ENCODE measurements at regions not wholly inside any gene's neighbourhood (a gene's known extent, or its start where the extent isn't known, plus 50 kb on each side); places are given as distances from the start of the nearest gene placed in this dataset.

DNA sequence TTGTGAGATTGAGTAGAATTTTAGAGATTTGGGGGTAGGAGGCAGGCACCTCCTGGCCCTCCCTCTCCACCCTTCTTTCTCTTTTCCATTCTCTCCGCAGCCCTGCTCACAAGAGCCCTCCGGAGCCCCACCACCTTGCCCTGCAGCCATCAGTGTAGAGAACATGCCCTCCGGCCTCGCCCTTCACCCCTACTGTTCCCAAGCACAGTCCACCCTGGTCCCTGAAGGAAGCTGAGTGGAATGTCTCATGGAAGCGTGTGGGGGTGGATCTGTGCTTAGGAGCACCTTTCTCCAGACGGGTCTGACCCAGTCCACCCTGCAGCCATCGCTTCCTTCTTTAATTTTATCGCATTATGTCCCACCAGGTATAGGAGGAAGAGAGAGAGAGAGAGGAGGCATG, 267.1 kb downstream of the NSG2 start:
- DNase-seq: no peak

DNA sequence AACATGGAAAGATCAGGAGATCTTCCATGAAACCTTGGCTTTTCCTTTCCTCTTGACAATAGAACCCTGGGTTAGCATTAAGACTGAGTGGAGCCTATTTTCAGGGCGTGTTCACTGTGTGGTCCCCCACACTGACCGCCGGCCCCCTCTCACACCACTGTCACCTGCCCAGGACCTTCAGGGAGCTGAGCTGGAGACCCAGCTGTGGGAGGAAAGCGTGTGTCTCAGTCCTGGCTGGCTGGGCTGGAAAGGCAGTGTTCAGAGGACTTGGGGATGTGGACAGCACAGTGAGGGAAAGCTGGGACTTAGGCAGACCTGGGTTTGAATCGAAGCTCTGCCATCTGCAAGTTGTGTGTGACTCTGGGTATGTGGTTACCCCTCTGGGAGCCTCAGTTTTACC, 268.1 kb downstream of the NSG2 start:
- no peak for DNase-seq

DNA sequence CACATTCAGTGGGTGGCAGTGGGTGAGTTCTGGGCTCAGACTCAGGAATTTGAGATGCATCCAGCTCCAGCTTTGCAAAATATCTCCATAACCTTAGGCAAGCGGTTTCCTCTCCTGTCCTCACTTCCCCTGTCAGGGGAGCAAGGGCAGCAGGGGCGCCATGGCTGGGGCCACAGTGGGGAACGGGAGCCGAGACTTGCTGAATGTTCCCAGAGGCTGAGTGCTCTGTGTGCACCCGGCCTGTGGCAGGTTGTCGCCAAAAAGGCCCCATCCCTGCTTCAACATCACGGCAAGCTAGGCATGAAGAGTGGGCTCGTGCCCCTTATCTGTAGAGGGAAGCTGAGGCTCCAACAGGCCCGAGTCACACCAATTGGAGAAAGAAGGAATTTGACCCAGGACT, 268.8 kb downstream of the NSG2 start:
- no peak for DNase-seq

DNA sequence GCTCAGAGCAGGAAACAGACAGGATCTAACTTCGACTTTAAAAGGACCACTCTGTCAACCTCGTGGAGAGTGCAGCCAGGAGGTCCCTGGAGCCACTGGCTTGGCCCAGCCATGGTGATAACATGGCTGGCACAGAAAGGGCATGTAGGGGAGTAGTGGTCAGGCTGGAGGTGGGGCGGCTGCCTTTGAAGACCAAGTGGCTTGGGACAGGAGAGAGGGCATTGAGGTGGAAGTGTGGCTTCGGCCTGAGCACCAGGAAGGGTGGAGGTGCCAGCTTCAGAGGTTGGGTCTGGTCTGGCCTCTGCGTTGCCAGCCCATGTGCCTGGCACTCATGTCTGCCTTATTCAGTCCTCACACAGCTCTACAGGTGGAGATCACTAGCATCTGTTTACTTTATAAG, 270.0 kb downstream of the NSG2 start:
- no peak for DNase-seq

DNA sequence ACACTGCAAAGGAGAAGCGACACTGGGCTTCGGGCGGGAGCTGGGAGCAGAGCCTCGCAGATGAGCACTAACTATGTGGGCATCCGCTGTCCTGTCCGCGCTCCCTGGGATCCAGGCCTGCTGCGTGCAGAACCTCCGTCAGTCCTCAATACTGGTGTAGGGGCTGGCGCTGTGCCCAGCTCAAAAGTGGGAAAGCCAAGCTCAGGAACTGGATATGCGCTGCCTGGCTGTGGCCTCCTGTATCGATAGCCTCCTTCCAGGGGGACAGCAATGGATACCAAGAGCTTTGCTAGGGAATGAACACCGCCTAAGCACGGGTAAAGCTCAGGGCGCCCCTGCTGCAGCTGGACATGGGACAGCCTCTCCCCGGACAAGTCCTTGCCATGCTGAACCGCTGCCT, 270.4 kb downstream of the NSG2 start:
- no peak for DNase-seq

DNA sequence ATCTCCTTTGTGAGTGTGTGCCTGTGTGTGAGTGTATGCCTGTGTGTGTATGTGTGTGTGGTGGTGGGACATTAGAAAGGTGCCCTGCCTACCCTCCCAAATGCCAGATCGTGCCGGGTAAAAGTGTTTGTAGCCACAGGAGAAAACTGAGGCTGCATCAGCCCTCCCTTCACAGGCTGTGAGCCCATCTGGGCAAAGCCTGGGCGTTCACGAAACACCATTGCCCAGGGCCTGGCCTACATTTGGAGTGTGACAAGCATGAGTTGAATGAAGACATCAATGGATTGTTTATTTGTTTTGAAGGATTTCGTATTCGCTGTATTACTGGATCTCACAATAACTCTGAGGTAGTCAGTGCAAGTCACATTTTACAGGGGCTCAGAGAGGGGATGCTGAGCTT, 270.8 kb downstream of the NSG2 start:
- DNase-seq: no peak

DNA sequence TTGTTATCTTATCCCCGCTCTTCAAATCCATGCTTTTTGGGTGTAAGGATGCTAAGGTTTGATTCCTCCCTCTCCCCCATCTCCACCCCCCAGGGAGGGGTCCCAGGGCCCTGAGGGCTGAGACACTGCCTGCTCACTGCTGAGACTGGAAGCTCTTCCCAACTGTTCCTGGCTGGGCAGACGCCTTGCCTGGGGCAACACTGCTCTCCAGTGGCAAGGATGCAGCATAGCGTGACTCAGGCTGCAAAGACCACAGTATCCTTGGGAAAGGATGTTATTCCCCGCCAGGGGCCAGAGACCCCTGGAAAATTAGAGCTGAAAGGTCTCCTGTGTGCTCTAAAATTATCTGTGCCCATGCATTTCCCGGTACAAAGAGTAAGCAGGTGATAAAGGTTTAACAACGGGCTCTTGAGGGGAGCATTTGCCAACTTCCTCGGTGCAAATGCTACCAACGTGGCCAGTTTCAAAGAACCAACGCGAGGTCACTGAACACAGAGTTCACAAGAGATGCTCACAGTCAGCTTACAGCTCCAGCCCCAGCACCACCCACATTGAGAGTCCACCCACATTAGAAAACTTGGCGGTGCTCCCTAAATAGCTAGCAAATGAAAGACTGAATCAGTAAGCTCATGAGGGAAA, 271.9 kb downstream of the NSG2 start:
- DNase-seq: peak; percentile 56

DNA sequence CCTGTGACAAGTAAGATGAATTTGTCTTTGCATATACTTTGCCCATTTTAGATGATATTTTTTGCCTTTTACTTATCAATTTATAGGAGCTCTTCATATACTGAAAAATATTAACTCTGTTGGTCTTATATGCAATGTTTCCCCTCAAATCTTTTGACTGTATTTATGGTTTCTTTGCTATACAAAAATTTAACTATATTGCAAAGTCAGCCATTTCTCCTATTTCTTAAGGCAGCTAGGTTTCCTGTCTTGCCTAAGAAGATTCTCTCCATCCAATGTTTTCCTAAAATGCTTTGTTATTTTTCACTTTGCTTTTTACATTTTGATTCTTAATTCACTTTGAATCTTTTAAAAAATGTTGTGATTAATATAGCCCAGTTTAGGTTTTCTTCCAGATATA, 273.1 kb downstream of the NSG2 start:
- no peak for DNase-seq

DNA sequence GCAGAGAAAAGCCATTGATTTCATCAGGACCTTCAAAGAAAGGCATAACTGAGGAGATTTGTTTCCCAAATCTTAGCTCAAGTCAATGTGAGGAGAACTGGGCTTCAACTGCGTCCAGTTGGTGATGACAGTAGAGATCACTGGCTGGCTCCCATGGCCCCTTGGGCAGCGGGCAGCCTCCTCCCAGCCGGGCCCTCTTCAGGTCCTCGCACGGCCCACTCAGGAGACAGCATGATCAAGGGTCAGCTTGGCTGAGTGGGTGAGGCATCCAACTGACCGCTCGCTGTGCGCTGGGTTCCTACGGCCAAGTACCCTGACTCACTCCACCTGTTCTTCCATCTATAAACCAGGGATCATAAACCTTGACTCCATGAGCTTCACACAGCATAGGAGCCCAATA, 274.0 kb downstream of the NSG2 start:
- DNase-seq: no peak

DNA sequence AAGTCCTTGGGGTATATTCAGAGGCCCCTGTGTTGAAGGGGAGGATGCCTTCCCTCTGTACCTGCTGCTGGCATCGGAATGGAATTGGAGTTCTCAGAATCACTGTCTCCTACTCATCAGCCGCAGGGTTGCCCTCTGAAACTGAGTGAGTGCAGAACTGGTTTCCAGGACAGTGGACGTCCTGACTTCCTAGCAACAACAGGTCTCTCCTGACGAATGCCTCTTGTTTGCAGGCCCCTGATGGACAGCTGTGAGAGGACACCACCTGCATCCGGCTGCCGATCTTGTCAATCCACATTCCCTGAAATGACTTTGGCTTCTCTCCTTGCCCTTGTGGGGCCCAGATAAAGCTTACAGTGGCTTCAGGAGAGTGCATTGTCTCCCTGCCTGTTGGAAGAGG, 274.5 kb downstream of the NSG2 start:
- no peak for DNase-seq

DNA sequence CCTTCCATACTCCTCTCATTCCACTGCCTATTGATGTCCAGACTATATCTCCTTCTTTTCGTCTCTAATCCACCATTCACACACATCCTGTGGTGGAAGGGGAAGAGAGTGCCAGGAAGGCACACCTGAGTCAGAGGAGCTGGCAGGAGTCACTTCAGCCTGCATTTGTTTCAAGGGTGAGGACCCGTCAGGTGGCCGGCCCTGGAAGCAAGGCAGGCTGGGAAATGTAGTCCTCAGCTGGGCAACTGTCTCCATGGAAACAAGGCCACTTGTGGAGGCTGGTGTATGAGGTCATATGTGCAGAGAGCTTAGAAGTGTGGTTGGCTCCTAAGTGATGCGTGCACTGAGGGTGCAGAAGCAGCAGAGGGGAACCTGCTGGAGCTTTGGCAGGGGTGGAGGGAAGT, 278.4 kb downstream of the NSG2 start:
- DNase-seq: peak; percentile 63

DNA sequence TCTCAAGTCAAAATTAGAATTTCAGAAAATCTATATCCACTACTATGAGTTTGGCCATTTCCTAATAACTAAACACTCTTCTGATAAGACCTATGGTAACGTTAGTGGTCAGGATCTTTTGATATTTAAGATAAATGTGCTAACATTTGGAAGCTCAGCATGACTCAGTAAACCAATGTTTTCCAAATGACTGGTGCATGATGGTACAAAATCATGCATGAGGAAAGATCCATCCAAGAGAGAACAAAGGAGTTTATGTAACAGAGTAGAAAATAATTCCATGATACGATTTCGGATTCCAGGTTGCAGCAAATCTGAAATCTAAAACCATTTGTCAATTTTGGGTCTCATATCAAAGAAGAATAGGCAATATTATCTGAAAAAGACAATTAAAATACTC, 279.2 kb downstream of the NSG2 start:
- DNase-seq: no peak

DNA sequence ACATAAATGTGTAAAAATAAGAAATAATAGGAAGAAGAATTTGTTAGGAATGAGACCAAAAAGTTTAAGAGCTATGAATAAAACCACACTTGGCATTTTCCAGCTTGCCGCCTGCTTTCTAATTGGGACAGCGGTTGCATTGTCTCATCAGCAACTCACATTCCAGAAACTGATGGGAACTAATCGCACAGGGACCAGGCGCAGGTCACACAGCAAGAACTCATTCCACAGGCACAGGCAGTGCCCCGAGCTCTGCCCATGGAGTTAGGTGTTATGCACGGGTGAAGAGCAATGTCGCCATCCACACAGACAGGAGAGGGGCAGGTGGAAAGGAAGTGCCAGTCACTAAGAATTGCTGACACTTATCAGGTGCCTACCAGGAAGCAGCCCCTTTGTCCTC, 279.9 kb downstream of the NSG2 start:
- no peak for DNase-seq

DNA sequence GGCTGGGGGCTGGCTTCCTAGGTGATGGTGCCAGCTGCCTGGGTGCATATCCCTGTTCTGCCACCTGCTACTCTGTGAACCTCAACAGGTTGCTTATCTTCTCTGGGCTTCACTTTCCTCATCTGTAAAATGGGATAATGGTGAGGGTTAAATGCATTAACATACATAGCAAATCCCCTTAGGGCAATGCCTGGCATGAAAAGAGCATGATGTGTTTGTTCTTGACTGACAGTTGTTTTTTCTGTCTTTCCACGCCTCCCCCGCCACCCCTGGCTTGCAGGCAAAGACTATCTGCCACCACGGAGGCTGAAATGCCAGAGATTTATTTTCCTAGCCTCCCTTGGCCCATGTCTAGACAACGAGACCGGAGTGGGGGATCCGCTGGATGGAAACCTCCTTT, 280.5 kb downstream of the NSG2 start:
- DNase-seq: no peak

DNA sequence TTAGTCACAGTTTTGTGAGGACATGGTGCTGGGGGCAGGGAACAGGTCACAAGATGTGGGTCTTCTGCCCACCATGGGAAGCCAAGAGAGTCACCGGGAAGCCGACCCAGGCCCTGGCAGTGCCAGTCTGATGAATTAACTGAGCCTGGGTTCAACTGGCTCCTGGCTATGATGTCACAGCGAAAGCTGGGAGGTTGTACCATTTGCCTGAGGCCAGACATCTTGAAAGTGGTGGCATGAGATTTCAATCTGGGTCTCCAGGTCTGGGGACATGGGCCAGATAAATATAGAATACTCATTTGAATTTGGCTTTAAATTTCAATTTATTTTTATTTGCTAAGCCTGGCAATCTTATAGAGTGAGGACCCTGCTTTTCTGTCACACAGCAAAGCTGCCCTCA, 280.9 kb downstream of the NSG2 start:
- DNase-seq: no peak

DNA sequence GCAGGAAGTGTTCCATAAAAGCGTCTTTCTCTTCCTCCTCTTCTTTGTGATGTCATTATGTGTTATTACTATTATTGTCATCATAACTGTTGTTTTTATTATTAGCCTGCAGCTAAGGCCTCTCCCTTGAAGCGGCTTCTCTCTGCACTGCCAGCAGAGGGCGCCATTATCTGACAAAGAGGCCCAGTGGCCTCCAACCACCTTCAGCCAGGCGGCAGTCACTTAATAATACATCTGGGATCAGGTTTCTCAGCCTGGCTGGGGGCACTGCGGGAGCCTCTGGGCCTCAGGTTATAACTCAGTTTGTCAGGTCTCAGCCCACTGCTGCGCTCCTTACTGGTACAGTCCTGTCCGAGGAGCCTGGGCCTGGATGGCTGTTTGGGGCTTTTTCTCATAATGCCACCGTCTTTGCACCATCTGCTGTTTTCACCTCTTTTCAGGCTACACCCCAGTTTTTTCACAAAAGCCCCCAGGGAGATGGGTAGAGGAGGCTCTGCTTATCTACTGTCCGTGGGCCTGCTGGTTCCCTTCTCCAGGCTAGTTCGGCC, 281.9 kb downstream of the NSG2 start:
- DNase-seq: peak; percentile 84

DNA sequence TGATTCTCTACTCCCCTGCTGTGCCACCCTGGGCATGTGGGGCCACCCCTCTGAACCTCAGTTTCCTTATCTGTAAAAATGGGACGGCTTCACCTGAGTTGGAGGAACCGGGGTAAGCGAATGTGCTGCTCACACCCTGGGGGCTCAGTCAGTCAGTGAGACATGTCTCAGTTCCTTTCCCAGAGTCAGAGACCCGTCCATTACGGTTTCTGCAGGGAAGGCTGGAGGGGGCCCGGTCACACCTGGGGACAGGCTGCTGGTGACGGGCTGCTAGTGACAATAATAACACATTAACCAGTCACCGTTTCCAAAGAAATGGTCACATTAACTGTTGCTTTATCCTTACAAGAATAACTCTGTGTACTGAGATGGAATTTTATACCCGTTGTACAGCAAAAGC, 282.4 kb downstream of the NSG2 start:
- DNase-seq: no peak

DNA sequence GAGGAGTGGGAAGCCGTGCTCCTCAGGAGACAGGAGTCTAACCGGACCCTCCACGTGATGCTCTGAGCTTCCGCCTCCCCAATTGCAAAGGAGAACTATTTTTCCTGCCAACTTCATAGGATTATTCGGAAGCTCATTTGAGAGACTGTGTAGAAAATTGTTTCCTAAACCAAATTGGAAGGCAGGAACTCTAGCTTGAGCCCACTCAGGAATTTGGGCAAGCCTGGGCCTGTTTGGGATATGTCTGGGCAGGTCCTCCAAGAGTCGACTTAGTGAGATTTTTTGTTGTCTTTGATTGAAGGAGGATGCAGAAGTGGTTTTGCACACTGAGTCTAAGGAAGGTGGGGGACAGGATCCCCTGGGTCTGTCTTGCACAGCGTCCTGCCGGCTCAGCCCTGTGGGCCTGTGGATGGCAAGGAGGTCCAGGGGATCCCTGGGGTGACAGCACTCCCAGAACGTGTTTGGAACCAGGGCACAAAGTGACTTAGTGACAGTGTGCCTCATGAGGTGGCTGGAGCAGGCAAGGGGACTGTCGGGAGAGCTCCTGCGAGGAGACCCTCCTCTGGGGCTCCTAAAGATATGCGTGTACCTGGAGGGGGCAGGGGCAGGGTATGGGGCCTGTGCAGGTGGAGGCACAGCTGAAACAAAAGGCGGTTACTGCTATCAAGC, 283.3 kb downstream of the NSG2 start:
- no peak for DNase-seq

DNA sequence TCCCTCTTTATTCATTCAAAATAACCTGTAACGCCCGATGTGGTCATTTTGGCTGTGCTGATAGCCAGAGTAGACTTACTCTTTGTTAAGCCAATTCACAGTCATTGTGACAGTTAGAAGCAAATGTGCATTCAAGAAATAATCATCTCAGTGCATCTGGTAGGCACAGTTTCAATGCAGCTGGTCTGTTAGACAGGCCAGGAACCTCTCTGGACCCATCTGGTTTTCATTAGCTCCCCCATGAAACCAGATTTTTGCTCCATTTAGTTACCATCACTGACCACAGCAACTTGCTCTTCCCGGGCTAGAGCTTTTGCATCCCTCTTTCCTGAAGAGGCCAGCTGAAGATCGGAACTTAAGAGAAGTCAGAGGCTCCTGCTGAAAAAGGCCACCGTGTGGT, 284.2 kb downstream of the NSG2 start:
- DNase-seq: no peak

DNA sequence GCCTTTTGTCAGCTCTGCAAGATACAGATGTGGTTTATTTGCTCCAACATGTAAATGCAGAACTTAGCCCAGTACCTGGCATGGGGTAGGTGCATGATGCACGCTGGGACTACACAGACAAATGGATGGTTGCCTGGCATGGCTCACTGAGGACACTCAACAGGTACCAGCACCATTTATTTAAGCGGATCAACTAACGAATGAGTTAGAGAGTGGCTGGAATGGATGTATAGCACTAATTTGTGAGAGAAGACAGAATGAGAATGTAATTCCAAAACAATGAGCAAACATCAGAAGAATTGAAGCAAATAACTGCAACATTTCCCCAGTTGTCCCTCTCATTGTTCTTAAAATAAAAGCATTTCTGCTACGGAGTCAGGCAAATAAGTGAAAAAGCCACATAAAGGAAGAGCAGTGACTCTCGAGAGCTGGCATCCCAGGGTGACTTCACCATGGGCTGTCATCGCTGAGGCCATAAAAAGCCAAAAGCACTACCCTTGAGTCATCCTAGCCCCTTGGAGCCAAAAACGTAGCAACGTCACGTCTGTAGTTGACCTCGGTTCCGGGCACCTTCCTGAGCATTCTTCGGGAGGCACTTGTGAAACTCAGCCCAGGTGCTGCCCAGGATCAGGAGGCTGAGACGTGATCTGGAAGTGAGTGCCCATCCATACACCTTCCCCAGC, 290.3 kb downstream of the NSG2 start:
- peak; percentile 50 for DNase-seq

DNA sequence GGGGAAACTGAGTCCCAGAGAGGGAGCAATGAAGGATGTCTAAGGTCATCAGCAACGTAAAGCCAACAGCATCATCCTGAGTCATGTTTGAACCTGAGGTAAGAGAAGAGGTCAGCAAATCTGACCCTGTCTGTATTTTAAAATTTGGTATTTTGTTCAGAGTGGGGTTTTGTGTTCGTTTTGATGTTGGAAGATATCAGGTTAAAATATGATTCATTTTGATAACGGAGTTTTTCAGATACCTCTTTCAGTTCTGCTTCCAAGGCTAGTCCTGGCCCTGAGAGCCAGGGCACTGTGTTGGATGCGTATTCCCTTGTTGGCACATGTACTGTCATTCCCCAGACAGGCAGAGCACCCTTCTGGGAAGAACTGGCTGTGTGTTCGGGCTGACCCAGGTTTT, 291.0 kb downstream of the NSG2 start:
- DNase-seq: no peak

DNA sequence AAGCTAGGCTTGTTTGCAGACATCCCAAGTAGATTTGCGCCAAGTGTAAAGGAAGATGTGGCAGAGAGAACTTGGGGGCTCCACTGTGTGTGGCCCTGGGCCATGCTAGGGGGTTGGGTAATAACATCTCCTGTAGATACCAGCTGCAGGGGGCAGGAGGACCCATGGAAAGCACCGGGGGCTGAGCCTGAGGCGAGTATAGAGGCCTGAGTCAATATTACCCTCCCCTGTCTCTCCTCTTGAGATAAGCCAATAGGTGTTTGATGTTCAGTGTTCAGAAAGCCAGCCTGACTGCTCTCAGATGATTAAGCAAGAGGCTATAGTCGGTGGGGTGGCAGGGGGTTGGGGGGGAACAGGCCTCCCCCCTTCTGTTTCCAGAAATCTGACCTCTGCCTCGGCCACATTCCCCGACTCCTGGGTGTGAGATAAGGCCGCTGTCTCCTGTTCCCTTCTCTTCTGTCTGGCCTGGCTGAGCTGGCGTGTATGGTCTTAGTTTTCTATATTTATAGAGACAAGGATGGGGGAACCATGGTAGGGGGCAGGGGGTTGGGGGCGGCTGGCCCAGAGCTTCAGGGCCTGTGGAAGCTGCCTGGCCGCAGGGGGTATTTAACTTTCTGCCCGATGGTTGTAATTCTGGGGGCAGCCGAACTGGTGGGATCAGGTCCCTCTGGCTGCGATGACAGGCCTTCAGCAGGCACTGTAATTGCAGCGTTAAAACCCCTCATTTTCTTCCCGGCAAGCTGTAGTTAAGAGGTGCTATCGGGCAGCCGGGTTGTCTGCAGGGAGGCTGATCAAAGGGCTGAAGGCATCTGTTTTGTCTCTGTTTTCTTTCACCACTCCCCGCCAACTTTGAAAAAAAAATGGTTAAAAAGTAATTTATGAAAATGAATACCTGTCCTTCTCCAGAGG, 292.0 kb downstream of the NSG2 start:
- DNase-seq: no peak

All from 8988T (cell line).